ENCODE measurements at regions not wholly inside any gene's neighbourhood (a gene's known extent, or its start where the extent isn't known, plus 50 kb on each side); places are given as distances from the start of the nearest gene placed in this dataset.
"Not testable (repeated sequence)": the region's sequence is repeated elsewhere in the genome, so short reads cannot be mapped to it uniquely, and the experiment has no call there.

- TF ChIP-seq, protein P1, sequence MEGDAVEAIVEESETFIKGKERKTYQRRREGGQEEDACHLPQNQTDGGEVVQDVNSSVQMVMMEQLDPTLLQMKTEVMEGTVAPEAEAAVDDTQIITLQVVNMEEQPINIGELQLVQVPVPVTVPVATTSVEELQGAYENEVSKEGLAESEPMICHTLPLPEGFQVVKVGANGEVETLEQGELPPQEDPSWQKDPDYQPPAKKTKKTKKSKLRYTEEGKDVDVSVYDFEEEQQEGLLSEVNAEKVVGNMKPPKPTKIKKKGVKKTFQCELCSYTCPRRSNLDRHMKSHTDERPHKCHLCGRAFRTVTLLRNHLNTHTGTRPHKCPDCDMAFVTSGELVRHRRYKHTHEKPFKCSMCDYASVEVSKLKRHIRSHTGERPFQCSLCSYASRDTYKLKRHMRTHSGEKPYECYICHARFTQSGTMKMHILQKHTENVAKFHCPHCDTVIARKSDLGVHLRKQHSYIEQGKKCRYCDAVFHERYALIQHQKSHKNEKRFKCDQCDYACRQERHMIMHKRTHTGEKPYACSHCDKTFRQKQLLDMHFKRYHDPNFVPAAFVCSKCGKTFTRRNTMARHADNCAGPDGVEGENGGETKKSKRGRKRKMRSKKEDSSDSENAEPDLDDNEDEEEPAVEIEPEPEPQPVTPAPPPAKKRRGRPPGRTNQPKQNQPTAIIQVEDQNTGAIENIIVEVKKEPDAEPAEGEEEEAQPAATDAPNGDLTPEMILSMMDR (IDR thresholded peaks at IDR 0.05) = no peak
- TF ChIP-seq ZFX (IDR thresholded peaks at IDR 0.05; ENCODE audit: borderline replicate concordance) = no peak
- H3K27ac ChIP-seq = no peak overlapping the region
Observed at GRCh38 chr10:16195178-16195769, 241.5 kb upstream of the PTER start.

DNA sequence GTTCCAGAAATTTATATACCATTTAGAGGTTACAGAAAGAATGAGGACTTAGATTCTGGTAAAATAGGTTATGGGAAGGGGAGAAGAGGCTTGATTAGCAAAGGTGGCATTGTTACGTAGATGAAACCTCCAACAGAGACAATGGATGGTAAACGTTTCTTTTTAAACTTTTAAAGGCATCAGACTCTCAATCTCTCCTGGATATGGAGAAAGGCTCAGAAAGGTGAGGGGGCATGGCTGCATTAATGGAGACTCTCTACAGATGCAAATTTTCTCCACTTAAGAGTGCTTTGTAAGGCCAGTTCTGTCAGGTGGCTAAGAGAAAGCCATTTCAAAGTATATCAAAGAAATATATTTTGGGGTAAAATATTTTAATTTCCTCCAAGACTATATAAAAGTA, 240.9 kb upstream of the PTER start:
- no peak overlapping the region for H3K27ac ChIP-seq
- TF ChIP-seq, protein P1 (IDR thresholded peaks at IDR 0.05) = no peak
- TF ChIP-seq ZFX (IDR thresholded peaks at IDR 0.05; ENCODE audit: borderline replicate concordance) = no peak

DNA sequence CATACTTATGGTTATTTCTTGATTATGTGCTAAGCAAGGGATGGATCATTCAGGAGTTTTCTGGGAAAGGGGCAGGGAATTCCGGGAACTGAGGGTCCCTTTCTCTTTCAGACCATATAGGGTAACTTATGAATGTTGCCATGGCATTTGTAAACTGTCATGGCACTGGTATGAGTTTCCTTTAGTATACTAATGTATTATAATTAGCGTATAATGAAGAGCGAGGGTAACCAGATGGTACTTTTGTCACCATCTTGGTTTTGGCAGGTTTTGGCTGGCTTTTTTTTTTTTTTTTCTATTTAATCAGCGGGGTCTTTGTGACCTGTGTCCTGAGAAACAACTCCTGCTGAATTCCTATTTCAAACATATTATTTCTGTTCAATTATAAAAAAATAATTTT, 237.6 kb upstream of the PTER start:
- H3K27ac ChIP-seq = no peak overlapping the region
- TF ChIP-seq, protein P1 (IDR thresholded peaks at IDR 0.05) = no peak
- no peak for TF ChIP-seq ZFX (IDR thresholded peaks at IDR 0.05; ENCODE audit: borderline replicate concordance)

- H3K27ac ChIP-seq = not testable (repeated sequence)
Observed at GRCh38 chr10:16223618-16224017, 213.2 kb upstream of the PTER start.

- no peak overlapping the region for H3K27ac ChIP-seq
- TF ChIP-seq, protein P1 (IDR thresholded peaks at IDR 0.05) = no peak
- TF ChIP-seq ZFX (IDR thresholded peaks at IDR 0.05; ENCODE audit: borderline replicate concordance) = no peak
Observed at GRCh38 chr10:16227674-16228073, 209.1 kb upstream of the PTER start.

- no peak overlapping the region for H3K27ac ChIP-seq
- TF ChIP-seq ZFX (IDR thresholded peaks at IDR 0.05; ENCODE audit: borderline replicate concordance) = no peak
- TF ChIP-seq, protein P1 (IDR thresholded peaks at IDR 0.05) = no peak
Observed at GRCh38 chr10:16231176-16231575, 205.6 kb upstream of the PTER start.

GRCh38 chr10:16231734-16232435, 204.9 kb upstream of the PTER start:
- TF ChIP-seq ZFX (IDR thresholded peaks at IDR 0.05; ENCODE audit: borderline replicate concordance) = no peak
- TF ChIP-seq, protein P1 (IDR thresholded peaks at IDR 0.05) = no peak
- H3K27ac ChIP-seq = no peak overlapping the region

All from 22Rv1 (cell line).